Activated naive CD8-positive, alpha-beta T cell treated with anti-CD3 and anti-CD28 coated beads for 36 hours (primary cell): ENCODE measurements at regions not wholly inside any gene's neighbourhood (a gene's known extent, or its start where the extent isn't known, plus 50 kb on each side); places are given as distances from the start of the nearest gene placed in this dataset.

ENCODE experiments used
- DNase-seq: peaks from one replicate; pipeline ENCODE4 v3.0.0; 2021
- H3K27ac Mint-ChIP-seq: one replicate; pipeline ENCODE4 v1.8.0; 2022; ENCODE audit warnings: mild to moderate bottlenecking, moderate library complexity, mixed read lengths
- H3K27me3 Mint-ChIP-seq: one replicate; pipeline ENCODE4 v1.8.0; 2022; ENCODE audit warnings: mild to moderate bottlenecking, mixed read lengths
- H3K36me3 Mint-ChIP-seq: one replicate; pipeline ENCODE4 v1.8.0; 2021; ENCODE audit warnings: mild to moderate bottlenecking, mixed read lengths
- H3K4me1 Mint-ChIP-seq: one replicate; pipeline ENCODE4 v1.8.0; 2021; ENCODE audit warnings: mixed read lengths
- H3K4me3 Mint-ChIP-seq: one replicate; pipeline ENCODE4 v1.8.0; 2022; ENCODE audit warnings: mild to moderate bottlenecking, moderate library complexity, mixed read lengths
- H3K9me3 Mint-ChIP-seq: one replicate; pipeline ENCODE4 v1.8.0; 2022; ENCODE audit warnings: mixed read lengths

DNA sequence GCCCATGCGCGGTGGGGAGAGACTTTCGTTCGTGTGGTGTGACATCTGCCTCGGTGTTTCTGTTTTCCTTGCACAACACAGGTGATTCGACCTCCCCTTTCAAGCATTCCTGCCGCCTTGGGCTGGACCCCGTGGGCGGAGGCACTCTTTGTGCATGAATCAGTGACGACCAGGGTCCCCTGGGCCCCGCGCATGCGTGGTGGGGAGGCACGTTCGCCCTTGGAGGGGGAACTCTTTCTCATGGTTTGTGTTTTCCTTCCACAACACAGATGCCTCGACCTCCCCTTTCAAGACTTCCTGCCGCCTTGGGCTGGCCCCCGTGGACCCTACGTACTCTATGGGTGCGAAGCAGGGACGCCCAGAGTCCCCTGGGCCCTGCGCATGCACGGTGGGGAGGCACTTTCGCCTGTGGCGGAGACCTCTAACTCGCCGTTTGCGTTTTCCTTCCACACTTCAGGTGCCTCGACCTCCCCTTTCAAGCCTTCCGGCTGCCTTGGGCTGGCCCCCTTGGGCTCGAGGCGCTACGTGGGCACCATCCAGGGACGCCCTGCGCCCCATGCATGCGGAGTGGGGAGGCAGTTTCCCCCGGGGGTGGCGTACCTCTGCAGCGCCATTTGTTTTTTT, 340.9 kb downstream of the ALG10 start:
- H3K27ac Mint-ChIP-seq = no peak overlapping the region
- H3K36me3 Mint-ChIP-seq = peaks cover 4% of the 10 kb centered on the region
- no peak for DNase-seq
- H3K4me1 Mint-ChIP-seq = no peaks in the 10 kb centered on the region
- H3K9me3 Mint-ChIP-seq = peaks cover 6% of the 10 kb centered on the region
- H3K4me3 Mint-ChIP-seq = no peak overlapping the region
- H3K27me3 Mint-ChIP-seq = no peaks in the 10 kb centered on the region

DNA sequence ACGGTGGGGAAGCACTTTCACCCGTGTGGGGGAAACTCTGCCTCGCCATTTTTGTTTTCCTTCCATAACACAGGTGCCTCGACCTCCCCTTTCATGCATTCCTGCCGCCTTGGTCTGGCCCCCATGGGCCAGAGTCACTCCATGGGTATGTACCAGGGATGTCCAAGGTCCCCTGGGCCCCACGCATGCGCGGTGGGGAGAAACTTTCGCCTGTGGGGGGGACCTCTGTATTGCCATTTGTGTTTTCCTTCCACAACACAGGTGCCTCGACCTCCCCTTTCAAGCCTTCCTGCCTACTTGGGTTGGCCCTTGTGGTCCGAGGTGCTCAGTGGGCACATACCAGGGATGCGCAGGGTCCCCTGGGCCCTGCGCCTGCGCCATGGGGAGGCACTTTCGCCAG, 345.8 kb downstream of the ALG10 start:
- Mint-ChIP-seq H3K4me3 (no peak overlapping the region), H3K27me3 (no peaks in the 10 kb centered on the region), H3K27ac (no peak overlapping the region), H3K36me3 (peaks cover 6% of the 10 kb centered on the region), H3K9me3 (peaks cover 2% of the 10 kb centered on the region), H3K4me1 (no peaks in the 10 kb centered on the region)
- DNase-seq = no peak

DNA sequence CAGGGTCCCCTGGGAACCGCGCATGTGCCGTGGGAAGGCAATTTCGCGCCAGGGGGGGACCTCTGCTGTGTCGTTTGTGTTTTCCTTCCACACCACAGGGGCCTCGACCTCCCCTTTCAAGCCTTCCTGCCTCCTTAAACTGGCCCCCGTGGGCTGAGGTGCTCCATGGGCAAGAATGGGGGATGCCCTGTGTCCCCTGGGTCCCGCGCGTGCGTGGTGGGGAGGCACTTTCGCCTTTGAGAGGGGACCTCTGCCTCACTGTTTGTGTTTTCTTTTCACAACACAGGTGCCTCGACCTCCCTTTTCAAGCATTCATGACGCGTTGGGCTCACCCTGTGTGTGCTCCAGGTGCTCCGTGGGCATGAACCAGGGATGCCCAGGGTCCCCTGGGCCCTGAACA, 348.8 kb downstream of the ALG10 start:
- no peak for DNase-seq
- peaks cover 4% of the 10 kb centered on the region for H3K36me3 Mint-ChIP-seq
- H3K27me3 Mint-ChIP-seq = no peaks in the 10 kb centered on the region
- no peak overlapping the region for H3K27ac Mint-ChIP-seq
- H3K9me3 Mint-ChIP-seq = peaks cover 6% of the 10 kb centered on the region
- H3K4me3 Mint-ChIP-seq = no peak overlapping the region
- no peaks in the 10 kb centered on the region for H3K4me1 Mint-ChIP-seq

DNA sequence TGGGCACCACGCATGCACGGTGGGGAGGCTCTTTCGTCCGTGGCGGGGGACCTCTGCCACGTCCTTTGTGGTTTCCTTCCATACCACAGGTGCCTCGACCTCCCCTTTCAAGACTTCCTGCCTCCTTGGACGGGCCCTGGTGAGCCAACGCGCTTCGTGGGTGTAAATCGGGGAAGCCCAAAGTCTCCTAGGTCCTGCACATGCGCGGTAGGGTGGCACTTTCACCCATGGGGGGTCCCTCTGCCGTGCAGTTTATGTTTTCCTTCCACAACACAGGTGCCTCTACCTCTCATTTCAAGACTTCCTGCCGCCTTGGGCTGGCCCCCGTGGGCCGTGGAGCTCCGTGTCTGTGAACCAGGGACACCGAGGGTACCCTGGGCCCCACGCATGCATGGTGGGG, 349.7 kb downstream of the ALG10 start:
- H3K27ac Mint-ChIP-seq = no peak overlapping the region
- H3K4me1 Mint-ChIP-seq = no peaks in the 10 kb centered on the region
- DNase-seq = no peak
- peaks cover 4% of the 10 kb centered on the region for H3K36me3 Mint-ChIP-seq
- H3K27me3 Mint-ChIP-seq = no peaks in the 10 kb centered on the region
- peaks cover 6% of the 10 kb centered on the region for H3K9me3 Mint-ChIP-seq
- no peak overlapping the region for H3K4me3 Mint-ChIP-seq

DNA sequence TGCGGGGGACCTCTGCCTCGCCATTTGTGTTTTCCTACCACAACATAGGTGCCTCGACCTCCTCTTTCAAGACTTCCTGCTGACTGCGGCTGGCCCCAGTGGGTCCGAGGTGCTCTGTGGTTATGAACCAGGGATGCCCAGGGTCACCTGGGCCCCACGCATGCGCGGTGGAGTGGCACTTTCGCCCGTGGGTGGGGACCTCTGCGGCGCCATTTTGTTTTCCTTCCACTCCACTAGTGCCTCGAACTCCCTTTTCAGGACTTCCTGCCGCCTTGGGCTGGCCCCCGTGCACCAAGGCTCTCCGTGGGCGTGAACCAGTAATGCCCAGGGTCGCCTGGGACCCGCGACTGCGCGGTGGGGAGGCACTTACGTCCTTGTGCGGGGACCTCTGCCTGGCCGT, 351.6 kb downstream of the ALG10 start:
- H3K27ac Mint-ChIP-seq = no peak overlapping the region
- H3K4me1 Mint-ChIP-seq = no peaks in the 10 kb centered on the region
- no peak for DNase-seq
- H3K9me3 Mint-ChIP-seq = peaks cover 5% of the 10 kb centered on the region
- no peak overlapping the region for H3K4me3 Mint-ChIP-seq
- H3K36me3 Mint-ChIP-seq = no peaks in the 10 kb centered on the region
- no peaks in the 10 kb centered on the region for H3K27me3 Mint-ChIP-seq

DNA sequence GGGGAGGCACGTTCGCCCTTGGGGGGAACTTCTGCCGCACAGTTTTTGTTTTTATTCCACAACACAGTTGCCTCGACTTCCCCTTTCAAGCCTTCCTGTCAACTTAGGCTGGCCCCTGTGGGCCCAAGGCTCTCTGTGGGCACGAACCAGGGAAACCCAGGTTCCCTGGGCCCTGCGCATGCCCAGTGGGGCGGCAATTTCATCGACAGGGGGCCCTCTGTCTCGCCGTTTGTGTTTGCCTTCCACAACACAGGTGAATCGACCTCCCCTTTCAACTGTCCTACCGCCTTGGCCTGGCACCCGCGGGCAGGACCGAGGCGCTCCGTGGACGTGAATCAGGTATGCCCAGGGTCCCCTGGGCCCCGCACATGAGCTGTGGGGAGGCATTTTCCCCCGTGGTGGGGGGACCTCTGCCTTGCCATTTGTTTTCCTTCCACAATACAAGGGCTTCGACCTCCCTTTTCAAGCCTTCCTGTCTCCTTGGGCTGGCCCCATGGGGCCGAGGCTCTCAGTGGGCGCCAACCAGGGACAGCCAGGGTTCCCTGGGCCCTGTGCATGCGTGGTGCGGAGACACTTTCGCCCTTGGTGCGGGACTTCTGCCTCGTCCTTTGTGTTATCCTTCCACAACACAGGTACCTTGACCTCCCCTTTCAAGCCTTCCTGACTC, 354.0 kb downstream of the ALG10 start:
- Mint-ChIP-seq H3K27ac (no peak overlapping the region), H3K4me3 (no peak overlapping the region), H3K27me3 (no peaks in the 10 kb centered on the region), H3K36me3 (no peaks in the 10 kb centered on the region), H3K9me3 (peaks cover 10% of the 10 kb centered on the region), H3K4me1 (no peaks in the 10 kb centered on the region)
- DNase-seq = no peak

DNA sequence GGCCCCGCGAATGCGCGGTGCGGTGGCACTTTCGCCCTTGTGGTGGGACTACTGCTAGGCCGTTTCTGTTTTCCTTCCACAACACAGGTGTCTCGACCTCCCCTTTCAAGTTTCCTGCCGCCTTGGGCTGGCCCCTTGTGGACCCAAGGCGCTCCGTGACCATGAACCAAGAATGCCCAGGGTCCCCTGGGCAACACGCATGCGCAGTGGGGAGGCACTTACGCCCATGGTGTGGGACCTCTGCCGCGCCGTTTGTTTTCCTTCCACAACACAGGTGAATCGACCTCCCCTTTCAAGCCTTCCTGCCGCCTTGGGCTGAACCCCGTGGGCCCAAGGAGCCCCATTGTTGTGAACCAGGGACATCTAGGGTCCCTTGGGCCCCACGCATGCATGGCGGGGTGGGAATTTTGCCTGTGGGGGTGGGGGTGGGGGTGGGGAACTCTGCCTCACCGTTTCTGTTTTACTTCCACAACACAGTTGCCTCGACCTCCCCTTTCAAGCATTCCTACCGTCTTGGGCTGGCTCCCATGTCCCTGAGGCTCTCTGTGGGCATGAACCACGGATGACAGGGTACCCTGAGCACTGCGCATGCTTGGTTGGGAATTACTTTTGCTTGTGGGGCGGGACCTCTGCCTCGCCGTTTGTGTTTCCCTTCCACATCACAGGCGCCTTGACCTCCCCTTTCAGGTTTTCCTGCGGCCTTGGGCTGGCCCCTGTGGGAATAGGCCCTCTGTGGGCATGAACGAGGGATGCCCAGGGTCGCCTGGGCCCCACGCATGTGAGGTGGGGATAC, 355.1 kb downstream of the ALG10 start:
- H3K4me3 Mint-ChIP-seq = no peak overlapping the region

DNA sequence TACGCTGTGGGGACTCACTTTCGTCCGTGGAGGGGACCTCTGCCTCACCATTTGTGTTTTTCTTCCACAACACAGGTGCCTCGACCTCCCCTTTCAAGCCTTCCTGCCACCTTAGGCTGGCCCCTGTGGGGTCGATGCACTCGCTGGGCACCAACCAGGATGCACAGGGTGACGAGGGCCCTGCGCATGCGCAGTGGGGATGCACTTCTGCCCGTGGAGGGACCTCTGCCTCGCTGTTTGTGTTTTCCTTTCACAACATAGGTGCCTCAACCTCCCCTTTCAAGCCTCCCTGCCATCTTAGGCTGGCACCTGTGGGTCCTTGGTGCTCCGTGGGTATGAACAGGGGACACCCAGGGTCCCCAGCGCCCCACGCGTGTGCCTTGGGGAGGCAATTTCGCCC, 356.8 kb downstream of the ALG10 start:
- Mint-ChIP-seq H3K27ac (no peak overlapping the region), H3K4me1 (no peaks in the 10 kb centered on the region), H3K36me3 (no peaks in the 10 kb centered on the region)

More for the DNA sequence above, 355.1 kb downstream of the ALG10 start:
- no peaks in the 10 kb centered on the region for H3K4me1 Mint-ChIP-seq
- no peak for DNase-seq
- H3K36me3 Mint-ChIP-seq = no peaks in the 10 kb centered on the region
- no peak overlapping the region for H3K27ac Mint-ChIP-seq
- H3K9me3 Mint-ChIP-seq = peaks cover 10% of the 10 kb centered on the region
- no peaks in the 10 kb centered on the region for H3K27me3 Mint-ChIP-seq

DNA sequence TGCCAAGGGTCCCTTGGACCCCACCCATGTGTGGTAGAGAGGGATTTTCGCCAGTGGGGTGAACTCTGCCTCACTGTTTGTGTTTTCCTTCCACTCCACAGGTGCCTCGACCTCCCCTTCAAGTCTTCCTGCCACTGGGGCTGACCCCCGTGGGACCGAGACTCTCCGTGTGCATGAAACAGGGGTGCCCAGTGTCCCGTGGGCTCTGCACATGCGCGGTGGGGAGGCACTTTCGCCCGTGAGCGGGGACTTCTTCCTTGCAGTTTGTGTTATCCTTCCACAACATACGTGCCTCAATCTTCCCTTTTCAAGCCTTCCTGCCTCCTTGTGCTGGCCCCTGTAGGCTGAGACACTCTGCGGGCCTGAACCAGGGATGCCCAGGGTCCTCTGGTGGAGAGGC, 362.4 kb downstream of the ALG10 start:
- Mint-ChIP-seq H3K36me3 (no peaks in the 10 kb centered on the region), H3K9me3 (peaks cover 4% of the 10 kb centered on the region), H3K4me3 (no peak overlapping the region), H3K4me1 (no peaks in the 10 kb centered on the region), H3K27me3 (peaks cover 5% of the 10 kb centered on the region), H3K27ac (no peak overlapping the region)
- DNase-seq = no peak

More for the DNA sequence above, 356.8 kb downstream of the ALG10 start:
- Mint-ChIP-seq H3K9me3 (peaks cover 10% of the 10 kb centered on the region), H3K4me3 (no peak overlapping the region), H3K27me3 (no peaks in the 10 kb centered on the region)
- DNase-seq = no peak

DNA sequence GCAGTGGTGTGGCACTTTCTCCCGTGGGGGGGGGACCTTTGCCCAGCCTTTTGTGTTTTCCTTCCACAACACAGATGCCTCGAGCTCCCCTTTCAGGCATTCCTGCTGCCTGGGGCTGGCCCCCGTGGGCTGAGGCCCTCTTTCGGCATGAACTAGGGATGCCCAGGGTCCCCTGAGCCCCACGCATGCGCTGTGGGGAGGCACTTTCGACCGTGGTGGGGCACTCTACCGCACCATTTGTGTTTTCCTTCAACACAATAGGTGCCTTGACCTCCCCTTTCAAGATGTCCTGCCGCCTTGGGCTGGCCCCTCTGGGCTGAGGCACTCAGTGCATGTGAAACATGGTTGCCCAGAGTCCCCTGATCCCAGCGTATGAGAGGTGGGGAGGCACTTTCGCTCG, 363.7 kb downstream of the ALG10 start:
- DNase-seq = no peak
- no peaks in the 10 kb centered on the region for H3K36me3 Mint-ChIP-seq
- H3K4me1 Mint-ChIP-seq = no peaks in the 10 kb centered on the region
- no peaks in the 10 kb centered on the region for H3K9me3 Mint-ChIP-seq
- H3K27me3 Mint-ChIP-seq = peaks cover 5% of the 10 kb centered on the region
- H3K27ac Mint-ChIP-seq = no peak overlapping the region
- no peak overlapping the region for H3K4me3 Mint-ChIP-seq

DNA sequence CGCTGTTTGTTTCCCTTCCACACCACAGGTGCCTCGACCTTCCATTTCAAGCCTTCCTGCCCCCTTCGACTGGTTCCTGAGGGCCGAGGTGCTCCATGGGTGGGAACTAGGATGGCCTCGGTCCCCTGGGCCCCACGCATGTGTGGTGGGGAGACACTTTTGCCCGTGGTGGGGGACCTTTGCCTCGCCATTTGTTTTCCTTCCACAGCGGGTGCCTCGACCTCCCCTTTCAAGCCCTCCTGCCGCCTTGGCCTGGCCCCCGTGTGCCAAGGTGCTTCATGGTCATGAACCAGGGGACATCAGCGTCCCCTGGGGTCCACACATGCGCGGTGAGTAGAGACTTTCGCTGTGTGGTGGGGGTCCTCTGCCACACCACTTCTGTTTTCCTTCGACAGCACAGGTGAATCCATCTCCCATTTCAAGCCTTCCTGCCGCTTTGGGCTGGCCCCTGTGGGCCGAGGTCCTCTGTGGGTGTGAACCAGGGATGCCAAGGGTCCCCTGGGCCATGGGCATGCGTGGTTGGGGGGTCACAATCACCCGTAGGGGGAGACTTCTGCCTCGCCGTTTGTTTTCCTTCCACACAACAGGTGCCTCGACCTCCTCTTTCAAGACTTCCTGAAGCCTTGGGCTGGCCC, 364.4 kb downstream of the ALG10 start:
- Mint-ChIP-seq H3K4me1 (no peaks in the 10 kb centered on the region), H3K4me3 (no peak overlapping the region), H3K27me3 (peaks cover 5% of the 10 kb centered on the region), H3K9me3 (no peaks in the 10 kb centered on the region), H3K36me3 (no peaks in the 10 kb centered on the region), H3K27ac (no peak overlapping the region)
- no peak for DNase-seq

DNA sequence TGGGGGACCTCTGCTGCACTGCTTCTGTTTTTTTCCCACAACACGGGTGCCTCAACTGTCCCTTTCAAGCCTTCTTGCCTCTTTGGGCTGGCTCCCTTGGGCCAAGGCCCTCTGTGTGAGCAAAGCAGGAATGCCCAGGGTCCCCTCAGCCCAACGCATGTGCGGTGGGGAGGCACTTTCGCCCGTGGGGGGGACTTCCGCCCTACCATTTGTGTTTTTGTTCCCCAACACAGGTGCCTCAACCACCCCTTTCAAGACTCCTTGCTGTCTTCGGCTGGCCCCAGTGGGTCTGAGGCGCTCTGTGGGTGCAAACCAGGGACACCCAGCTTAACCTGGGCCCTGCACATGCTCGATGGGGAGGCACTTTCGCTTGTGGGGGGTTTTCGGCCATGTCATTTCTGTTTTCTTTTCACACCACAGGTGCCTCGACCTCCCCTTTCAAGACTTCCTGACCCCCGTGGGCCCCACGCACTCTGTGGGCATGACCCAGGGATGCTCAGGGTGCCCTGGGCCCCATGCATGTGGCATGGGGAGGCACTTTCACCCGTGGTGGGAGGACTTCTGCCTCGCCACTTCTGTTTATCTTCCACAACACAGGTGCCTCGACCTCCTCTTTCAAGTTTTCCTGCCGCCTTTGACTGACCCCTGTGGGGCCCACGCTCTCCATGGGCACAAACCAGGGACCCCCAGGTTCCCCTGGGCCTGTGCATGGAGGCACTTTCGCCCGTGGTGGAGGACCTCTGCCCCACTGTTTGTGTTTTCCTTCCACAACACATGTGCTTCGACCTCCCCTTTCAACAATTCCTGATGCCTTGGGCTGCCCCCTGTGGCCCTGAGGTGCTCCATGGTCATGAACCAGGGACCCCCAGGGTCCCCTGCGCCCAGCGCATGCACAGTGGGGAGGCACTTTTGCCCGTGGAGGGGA, 365.7 kb downstream of the ALG10 start:
- peaks cover 5% of the 10 kb centered on the region for H3K27me3 Mint-ChIP-seq
- no peak overlapping the region for H3K4me3 Mint-ChIP-seq
- H3K27ac Mint-ChIP-seq = no peak overlapping the region
- H3K36me3 Mint-ChIP-seq = no peaks in the 10 kb centered on the region
- no peaks in the 10 kb centered on the region for H3K9me3 Mint-ChIP-seq
- no peak for DNase-seq
- no peaks in the 10 kb centered on the region for H3K4me1 Mint-ChIP-seq

DNA sequence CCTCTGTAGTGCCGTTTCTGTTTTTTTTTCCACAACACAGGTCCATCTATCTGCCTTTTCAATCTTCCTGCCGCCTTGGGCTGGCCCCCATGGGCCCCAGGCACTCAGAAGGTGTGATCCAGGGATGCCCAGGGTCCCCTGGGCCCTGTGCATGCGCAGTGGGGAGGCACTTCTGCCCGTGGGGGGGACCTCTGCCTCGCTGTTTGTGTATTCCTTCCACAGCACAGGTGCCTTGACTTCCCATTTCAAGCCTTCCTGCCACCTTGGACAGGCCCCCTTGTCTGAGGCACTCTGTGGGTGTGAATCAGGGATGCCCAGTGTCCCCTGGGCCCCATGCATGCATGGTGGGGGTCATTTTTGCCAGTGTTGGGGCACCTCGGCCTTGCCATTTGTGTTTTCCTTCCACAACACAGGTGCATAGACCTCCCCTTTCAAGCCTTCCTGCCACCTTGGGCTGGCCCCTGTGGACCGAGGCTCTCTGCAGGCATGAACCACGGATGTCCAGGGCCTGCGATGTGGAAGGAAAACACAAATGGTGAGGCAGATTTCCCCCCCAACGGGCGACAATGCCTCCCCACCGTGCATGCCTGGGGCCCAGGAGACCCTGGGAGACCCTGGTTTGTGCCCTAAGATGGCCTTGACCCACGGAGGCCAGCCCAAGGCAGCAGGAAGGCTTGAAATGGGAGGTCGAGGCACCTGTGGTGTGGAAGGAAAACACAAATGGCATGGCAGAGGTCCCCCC, 366.5 kb downstream of the ALG10 start:
- Mint-ChIP-seq H3K27ac (no peak overlapping the region), H3K4me1 (no peaks in the 10 kb centered on the region), H3K4me3 (no peak overlapping the region), H3K9me3 (no peaks in the 10 kb centered on the region), H3K36me3 (no peaks in the 10 kb centered on the region), H3K27me3 (peaks cover 5% of the 10 kb centered on the region)
- DNase-seq = no peak
